D341Med (cell line): ENCODE measurements at regions not wholly inside any gene's neighbourhood (a gene's known extent, or its start where the extent isn't known, plus 50 kb on each side); places are given as distances from the start of the nearest gene placed in this dataset.

Experiments
- DNase-seq: peaks from one replicate; pipeline ENCODE4 v3.0.0; 2012; ENCODE audit warnings: low spot score

GRCh38 chr4:164488114-164488513, 265.8 kb upstream of the SMIM31 start:
- no peak for DNase-seq

- DNase-seq = no peak
Observed at GRCh38 chr4:164501074-164501473, 252.9 kb upstream of the SMIM31 start.

GRCh38 chr4:164503874-164504273, 250.1 kb upstream of the SMIM31 start:
- DNase-seq = no peak

GRCh38 chr4:164508097-164508496, 245.8 kb upstream of the SMIM31 start:
- no peak for DNase-seq

- DNase-seq = no peak
Observed at GRCh38 chr4:164508771-164509170, 245.2 kb upstream of the SMIM31 start.

GRCh38 chr4:164509951-164510350, 244.0 kb upstream of the SMIM31 start:
- no peak for DNase-seq

GRCh38 chr4:164512124-164512523, 241.8 kb upstream of the SMIM31 start:
- no peak for DNase-seq

- DNase-seq = no peak
Observed at GRCh38 chr4:164514765-164515164, 239.2 kb upstream of the SMIM31 start.

GRCh38 chr4:164524789-164525188, 229.1 kb upstream of the SMIM31 start:
- no peak for DNase-seq

- no peak for DNase-seq
Observed at GRCh38 chr4:164526933-164527583, 226.9 kb upstream of the SMIM31 start.

GRCh38 chr4:164529058-164529457, 224.9 kb upstream of the SMIM31 start:
- no peak for DNase-seq

GRCh38 chr4:164529486-164529885, 224.4 kb upstream of the SMIM31 start:
- DNase-seq = no peak

- no peak for DNase-seq
Observed at GRCh38 chr4:164531336-164531735, 222.6 kb upstream of the SMIM31 start.

- DNase-seq = no peak
Observed at GRCh38 chr4:164536814-164537213, 217.1 kb upstream of the SMIM31 start.

- no peak for DNase-seq
Observed at GRCh38 chr4:164538097-164538496, 215.8 kb upstream of the SMIM31 start.

- DNase-seq = no peak
Observed at GRCh38 chr4:164540987-164541386, 212.9 kb upstream of the SMIM31 start.

- no peak for DNase-seq
Observed at GRCh38 chr4:164542431-164542830, 211.5 kb upstream of the SMIM31 start.

- no peak for DNase-seq
Observed at GRCh38 chr4:164550989-164551712, 202.8 kb upstream of the SMIM31 start.

- DNase-seq = no peak
Observed at GRCh38 chr4:164551713-164552040, 202.3 kb upstream of the SMIM31 start.

GRCh38 chr4:164571593-164572390, 182.1 kb upstream of the SMIM31 start:
- no peak for DNase-seq

GRCh38 chr4:164572877-164573279, 181.1 kb upstream of the SMIM31 start:
- no peak for DNase-seq

- no peak for DNase-seq
Observed at GRCh38 chr4:164575861-164576260, 178.1 kb upstream of the SMIM31 start.

GRCh38 chr4:164579270-164579942, 174.5 kb upstream of the SMIM31 start:
- no peak for DNase-seq
